Stimulated activated CD8-positive, alpha-beta memory T cell treated with anti-CD3 and anti-CD28 coated beads, Interleukin-4, amount 100 ng/mL, for 24 hours (primary cell): ENCODE measurements at regions not wholly inside any gene's neighbourhood (a gene's known extent, or its start where the extent isn't known, plus 50 kb on each side); places are given as distances from the start of the nearest gene placed in this dataset.

ENCODE experiments used
- DNase-seq: peaks from one replicate; pipeline ENCODE4 v3.0.0-alpha.2; 2020; ENCODE audit warnings: low read depth

DNA sequence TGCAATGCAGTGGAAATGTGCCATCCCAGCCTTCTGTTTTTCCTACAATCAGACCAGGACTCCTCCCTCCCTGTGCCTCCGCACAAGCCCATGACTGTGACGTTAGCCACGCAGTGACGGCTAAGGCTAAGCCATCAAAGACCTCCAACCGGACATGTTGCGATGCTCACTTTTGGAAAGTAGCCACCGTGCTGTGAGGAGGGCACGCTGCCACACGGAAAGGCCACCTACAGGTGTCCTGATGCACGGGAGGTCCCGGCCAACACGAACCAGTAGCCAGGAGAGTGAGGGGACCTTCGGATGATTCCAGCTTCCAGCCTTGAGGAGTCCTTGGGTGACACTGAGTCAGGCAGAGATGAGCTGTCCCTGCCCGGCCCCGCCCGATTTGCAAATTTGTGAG is 53.9 kb downstream of the FOXL1 start:
- no peak for DNase-seq

GRCh38 chr16:86632944-86633343 is 54.6 kb downstream of the FOXL1 start:
- no peak for DNase-seq

DNA sequence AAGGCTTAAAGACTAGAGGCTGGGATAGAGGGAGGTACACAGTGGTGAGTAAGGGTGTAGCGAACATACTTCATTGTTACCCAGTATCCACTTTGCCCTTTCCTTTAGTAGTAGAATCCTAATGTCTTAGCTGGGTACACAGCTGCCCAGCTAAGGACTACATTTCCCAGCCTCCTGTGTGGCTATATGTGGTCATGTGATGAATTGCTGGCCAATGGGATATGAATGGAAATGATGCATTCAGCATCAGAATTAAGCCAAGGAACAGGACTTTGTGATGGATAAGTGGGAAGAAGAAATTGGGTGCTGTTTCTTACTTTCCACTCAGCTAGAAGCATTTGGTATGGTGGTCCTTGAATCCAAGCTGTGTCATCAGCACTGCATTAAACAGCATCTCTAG is 55.9 kb downstream of the FOXL1 start:
- no peak for DNase-seq

DNA sequence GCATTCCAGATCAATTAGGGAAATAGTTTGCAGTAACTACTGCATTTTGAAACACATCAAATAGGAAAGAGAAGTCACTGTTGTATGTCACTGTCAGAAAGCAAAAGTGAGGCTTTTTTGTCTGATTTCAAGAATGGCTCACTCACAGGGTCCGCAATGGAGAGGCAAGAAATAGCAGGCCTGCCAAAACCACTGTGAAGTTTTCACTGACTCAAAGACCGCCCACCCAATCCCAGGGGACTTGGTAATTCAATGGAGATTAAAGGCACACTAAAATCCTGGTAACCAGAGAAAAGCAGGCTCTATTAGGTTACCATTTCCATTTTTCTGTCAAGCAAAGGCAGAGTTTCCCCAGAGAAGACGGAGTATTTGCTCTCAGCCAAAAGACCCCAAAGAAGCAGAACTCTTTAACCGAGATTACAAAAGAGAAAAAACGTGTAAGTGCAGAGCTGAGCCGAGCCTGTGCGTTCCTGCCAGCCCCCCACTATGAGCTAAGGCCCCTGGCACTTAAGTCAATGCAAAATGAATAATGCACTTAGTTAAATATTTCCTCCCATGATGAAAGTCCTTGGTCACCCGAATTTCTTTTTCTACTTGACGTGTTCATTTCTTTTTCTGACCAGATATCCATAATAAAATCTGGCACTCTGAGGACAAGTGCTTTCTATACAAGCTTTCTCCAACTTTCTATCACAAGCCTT is 57.0 kb downstream of the FOXL1 start:
- no peak for DNase-seq

- no peak for DNase-seq
Observed at GRCh38 chr16:86635926-86636325, 57.6 kb downstream of the FOXL1 start.

DNA sequence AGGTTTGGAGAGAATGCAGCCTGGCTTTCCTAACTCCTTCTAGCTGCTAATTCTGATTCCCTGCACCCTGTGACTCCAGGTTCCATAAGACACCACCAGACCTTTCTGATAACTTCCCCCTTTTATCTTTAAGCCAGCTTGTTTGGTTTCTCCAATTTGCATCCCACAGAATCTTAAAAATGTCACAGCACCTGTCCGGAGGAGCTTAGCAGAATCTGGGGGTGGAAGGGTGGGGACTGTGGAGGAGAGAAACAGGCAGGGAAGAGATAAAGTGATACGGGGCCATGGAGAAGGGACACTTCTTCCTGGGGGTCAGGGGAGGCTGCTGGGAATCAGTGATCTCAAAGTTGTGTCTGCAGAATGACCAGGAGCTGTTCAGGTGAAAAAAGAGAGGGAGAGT is 59.4 kb downstream of the FOXL1 start:
- no peak for DNase-seq

DNA sequence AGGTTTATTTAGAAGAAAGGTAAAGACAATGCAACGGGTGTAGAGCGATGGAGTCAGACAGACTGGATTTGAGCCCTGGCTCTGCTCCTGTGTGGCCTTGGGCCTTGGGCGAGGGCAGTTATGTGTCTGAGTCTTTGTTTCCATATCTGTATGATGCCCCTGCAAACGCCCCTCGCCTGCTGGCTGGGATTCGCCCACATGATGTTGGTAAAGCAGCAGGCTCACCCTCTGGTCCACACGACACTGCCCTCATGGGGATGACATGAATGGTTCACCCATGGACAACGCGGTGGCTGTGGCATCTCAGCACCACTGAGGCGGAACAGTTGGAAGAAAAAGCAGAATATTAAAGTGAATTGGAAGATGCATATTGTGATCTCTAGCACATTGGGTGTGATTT is 60.3 kb downstream of the FOXL1 start:
- DNase-seq = no peak

- DNase-seq = no peak
Observed at GRCh38 chr16:86639354-86639753, 61.0 kb downstream of the FOXL1 start.

GRCh38 chr16:86640265-86640843 is 62.0 kb downstream of the FOXL1 start:
- DNase-seq = no peak

- no peak for DNase-seq
Observed at GRCh38 chr16:86642087-86642486, 63.7 kb downstream of the FOXL1 start.

DNA sequence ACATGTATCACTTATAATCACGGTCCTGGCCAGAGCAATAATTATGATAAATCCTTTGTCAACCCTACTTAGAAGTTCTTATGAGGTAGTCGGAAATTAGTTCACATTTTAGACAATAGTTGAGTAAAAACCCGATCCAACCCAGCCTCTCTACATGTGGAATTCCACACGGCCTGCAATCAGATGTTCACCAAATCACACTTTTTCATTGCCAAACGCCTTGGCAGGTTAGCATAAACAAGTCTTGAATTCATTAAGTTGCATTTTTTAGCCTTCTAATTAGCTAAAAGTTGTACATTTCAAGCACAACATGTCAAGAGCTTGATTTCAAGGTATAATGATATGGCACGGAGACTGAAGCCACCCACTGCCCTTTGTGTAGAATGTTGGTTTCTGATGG is 65.3 kb downstream of the FOXL1 start:
- no peak for DNase-seq

DNA sequence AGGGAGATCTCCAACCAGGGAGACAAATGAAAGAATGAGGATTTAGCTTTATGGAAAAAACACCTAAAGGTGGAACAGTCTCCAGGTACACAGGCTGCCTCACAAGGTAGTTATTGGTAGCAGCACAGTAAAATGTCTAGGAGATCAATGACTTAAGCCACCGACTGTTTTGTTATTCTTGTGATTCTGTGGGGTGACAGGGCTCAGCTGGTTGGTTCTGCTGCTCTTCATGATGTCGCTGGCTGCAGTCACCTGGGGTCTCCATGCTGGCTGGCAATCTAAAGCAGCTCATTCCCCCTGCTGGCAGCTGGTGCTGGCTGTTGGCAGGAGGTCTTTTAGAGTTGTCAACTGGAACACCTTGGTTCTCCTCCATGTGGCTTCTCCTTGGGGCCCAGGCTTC is 69.2 kb downstream of the FOXL1 start:
- DNase-seq = no peak

GRCh38 chr16:86649875-86650274 is 71.5 kb downstream of the FOXL1 start:
- no peak for DNase-seq

DNA sequence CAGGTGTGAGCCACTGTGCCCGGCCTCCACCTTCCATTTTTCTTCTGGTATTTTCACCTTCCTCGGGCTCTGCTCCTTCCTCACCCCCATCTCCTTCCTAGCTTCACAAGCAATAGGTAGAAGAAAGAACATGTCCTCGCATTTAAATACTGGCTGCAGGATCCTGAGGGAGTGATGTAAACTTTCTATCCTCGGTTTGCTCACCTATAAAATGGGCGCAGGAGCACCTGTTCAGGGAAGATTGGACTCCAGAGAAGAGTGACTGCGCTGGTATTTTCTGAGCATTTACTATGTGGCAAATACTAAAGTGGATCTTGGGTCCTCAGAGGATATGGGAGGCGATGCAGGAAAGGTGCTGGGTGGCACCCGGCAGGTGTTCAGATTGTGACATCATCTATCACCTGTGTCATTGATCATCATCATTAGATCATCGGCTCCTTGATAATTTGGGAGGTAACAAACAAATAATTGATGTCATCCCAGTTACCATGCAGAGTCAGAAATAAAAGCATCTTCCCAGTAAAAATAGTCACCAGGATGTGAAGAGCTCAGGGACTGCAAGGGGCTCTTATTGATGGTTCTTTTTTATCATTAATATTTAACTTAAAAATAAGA is 72.8 kb downstream of the FOXL1 start:
- no peak for DNase-seq

GRCh38 chr16:86651823-86652222 is 73.5 kb downstream of the FOXL1 start:
- DNase-seq = no peak

GRCh38 chr16:86653285-86654006 is 75.1 kb downstream of the FOXL1 start:
- DNase-seq = no peak

DNA sequence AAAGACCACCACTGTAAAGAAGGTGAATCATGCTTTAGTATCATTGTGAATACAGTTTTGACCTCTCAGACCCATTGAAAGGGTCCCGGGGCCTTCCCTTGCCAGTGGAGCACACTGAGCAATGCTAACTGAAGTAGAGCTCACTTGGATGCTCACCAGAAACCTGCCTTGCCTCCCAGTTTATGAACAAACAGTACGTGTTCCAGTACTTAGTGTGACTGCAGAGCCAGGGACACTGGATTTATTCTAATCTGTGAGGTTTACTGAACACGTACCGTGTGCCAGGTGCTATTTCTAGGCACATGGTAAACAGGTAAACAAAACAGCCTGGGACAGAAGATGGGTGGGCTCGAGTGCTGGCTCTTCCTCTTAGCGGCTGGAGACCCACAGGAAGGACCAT is 79.6 kb downstream of the FOXL1 start:
- no peak for DNase-seq

DNA sequence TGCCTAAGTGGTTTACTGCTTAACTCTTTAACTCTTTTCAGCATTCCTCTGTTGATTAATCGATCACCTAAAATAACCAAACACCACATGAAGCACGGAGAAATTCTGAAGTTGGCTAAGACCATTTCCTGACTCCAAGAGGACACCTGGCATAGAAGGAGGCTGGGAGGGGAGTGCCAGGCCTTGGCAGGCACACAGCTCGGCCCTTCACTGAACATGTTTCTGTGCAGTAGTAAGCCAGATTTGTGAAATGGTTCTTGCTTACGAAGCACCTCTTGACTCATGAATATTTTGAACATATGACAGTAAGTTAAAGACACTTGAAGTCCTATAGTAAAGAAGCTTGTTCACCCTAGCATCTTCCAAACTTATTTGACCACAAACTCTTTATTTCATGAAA is 82.3 kb downstream of the FOXL1 start:
- no peak for DNase-seq

GRCh38 chr16:86661706-86662105 is 83.4 kb downstream of the FOXL1 start:
- DNase-seq = no peak

DNA sequence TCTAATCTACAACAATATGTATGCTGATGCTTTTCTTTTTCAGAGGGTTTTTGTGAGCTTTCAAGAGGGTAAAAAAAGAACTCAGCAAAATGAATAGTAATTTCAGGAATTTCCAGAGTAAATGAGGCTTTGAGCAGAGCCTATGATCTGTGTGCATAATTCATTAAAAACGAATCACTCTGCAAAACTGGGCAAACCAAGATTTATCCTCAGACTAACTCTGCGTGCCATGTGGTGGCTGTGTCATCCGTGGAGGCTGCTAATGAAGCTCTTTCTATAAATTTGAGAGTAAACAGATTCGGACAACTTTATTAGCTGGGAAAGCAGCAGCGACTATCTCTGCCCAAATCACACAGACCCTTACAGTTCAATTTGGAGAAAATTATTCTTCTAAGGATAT is 83.8 kb downstream of the FOXL1 start:
- DNase-seq = no peak

DNA sequence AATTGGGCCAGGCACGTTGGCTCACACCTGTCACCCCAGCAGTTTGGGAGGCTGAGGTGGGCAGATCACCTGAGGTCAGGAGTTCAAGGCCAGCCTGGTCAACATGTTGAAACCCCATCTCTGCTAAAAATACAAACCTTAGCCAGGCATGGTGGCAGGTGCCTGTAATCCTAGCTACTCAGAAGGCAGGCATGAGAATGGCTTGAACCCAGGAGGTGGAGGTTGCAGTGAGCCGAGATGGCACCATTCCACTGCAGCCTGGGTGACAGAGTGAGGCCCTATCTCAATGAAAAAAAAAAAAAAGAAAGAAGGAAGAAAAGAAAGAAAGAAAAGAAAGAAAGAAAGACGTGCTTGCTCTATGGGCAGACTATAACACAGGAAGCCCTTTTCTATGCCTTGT is 84.4 kb downstream of the FOXL1 start:
- DNase-seq = no peak

DNA sequence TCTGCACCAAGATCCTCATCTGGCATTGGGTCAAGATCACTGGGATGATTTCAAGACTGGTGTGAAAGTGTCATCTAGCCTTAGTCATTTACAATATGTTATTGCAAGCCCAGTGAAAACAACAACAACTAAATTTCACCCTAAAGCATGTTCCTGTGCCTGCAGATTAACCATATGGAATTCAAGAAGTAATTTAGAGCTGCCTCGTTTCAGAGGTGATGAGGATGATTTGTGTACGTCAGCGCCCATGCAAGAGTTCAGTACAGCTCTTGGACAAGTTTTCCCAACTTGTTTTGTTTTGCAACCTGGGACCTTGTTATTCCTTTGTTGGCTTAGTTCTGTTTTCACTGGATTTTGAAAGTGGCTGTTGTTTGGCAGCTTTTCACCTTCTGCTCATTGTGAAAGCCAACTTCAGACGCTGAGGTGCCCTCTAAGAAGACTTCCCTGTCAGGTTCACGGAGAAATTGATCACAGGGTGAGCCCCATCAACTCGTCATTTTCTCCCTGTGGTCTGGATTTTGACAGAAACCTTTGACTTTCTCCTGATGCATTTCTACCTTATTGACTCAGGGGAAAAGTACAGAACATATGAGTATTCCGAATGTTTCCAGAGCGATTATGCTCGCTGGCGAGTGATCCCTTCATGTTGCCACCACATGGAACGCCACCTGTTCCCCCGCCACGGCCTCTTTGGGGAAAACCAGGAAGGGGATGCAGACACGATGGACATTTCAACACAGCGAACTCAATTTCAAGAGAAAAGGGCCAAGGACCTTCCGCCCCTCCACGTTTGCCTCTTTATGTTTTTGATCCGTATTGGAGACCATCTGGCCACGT is 85.6 kb downstream of the FOXL1 start:
- no peak for DNase-seq
